ENCODE measurements at regions not wholly inside any gene's neighbourhood (a gene's known extent, or its start where the extent isn't known, plus 50 kb on each side); places are given as distances from the start of the nearest gene placed in this dataset.

- Mint-ChIP-seq H3K4me1 (ENCODE audit: low read depth) (no peaks in the 10 kb centered on the region), H3K9me3 (peaks cover 7% of the 10 kb centered on the region), H3K36me3 (ENCODE audit: low read depth) (no peaks in the 10 kb centered on the region), H3K27ac (no peak overlapping the region), H3K4me3 (no peak overlapping the region), H3K27me3 (peaks cover 4% of the 10 kb centered on the region)
- no peak for DNase-seq
Observed at GRCh38 chr14:94914191-94914590, 144.3 kb upstream of the GSC start.

- DNase-seq = no peak
- no peaks in the 10 kb centered on the region for H3K4me1 Mint-ChIP-seq (ENCODE audit: low read depth)
- no peak overlapping the region for H3K4me3 Mint-ChIP-seq
Observed at GRCh38 chr14:94907626-94908261, 137.8 kb upstream of the GSC start.

GRCh38 chr14:94906991-94907587 is 137.2 kb upstream of the GSC start:
- H3K4me3 Mint-ChIP-seq = no peak overlapping the region
- no peaks in the 10 kb centered on the region for H3K4me1 Mint-ChIP-seq (ENCODE audit: low read depth)
- H3K9me3 Mint-ChIP-seq = peaks cover 7% of the 10 kb centered on the region
- H3K36me3 Mint-ChIP-seq (ENCODE audit: low read depth) = no peaks in the 10 kb centered on the region
- no peak for DNase-seq
- H3K27ac Mint-ChIP-seq = no peak overlapping the region
- peaks cover 3% of the 10 kb centered on the region for H3K27me3 Mint-ChIP-seq

More at GRCh38 chr14:94907626-94908261, 137.8 kb upstream of the GSC start:
- Mint-ChIP-seq H3K36me3 (ENCODE audit: low read depth) (no peaks in the 10 kb centered on the region), H3K27me3 (peaks cover 3% of the 10 kb centered on the region), H3K27ac (no peak overlapping the region), H3K9me3 (peaks cover 7% of the 10 kb centered on the region)

GRCh38 chr14:94906577-94906976 is 136.7 kb upstream of the GSC start:
- Mint-ChIP-seq H3K36me3 (ENCODE audit: low read depth) (no peaks in the 10 kb centered on the region), H3K27me3 (peaks cover 3% of the 10 kb centered on the region), H3K9me3 (peaks cover 7% of the 10 kb centered on the region), H3K4me1 (ENCODE audit: low read depth) (no peaks in the 10 kb centered on the region), H3K4me3 (no peak overlapping the region), H3K27ac (no peak overlapping the region)
- no peak for DNase-seq

- Mint-ChIP-seq H3K9me3 (no peaks in the 10 kb centered on the region), H3K36me3 (ENCODE audit: low read depth) (no peaks in the 10 kb centered on the region), H3K27me3 (peaks cover 3% of the 10 kb centered on the region), H3K4me1 (ENCODE audit: low read depth) (no peaks in the 10 kb centered on the region), H3K4me3 (no peak overlapping the region), H3K27ac (no peak overlapping the region)
- DNase-seq = no peak
Observed at GRCh38 chr14:94904636-94905035, 134.7 kb upstream of the GSC start.

GRCh38 chr14:94903883-94904282 is 134.0 kb upstream of the GSC start:
- no peak overlapping the region for H3K27ac Mint-ChIP-seq
- DNase-seq = no peak
- H3K4me3 Mint-ChIP-seq = no peak overlapping the region
- H3K9me3 Mint-ChIP-seq = no peaks in the 10 kb centered on the region
- H3K27me3 Mint-ChIP-seq = peaks cover 7% of the 10 kb centered on the region
- no peaks in the 10 kb centered on the region for H3K4me1 Mint-ChIP-seq (ENCODE audit: low read depth)
- H3K36me3 Mint-ChIP-seq (ENCODE audit: low read depth) = no peaks in the 10 kb centered on the region

GRCh38 chr14:94903338-94903737 is 133.4 kb upstream of the GSC start:
- Mint-ChIP-seq H3K27me3 (peaks cover 7% of the 10 kb centered on the region), H3K27ac (no peak overlapping the region), H3K9me3 (no peaks in the 10 kb centered on the region), H3K4me1 (ENCODE audit: low read depth) (no peaks in the 10 kb centered on the region), H3K4me3 (no peak overlapping the region), H3K36me3 (ENCODE audit: low read depth) (no peaks in the 10 kb centered on the region)
- DNase-seq = no peak

GRCh38 chr14:94897561-94897960 is 127.6 kb upstream of the GSC start:
- no peaks in the 10 kb centered on the region for H3K36me3 Mint-ChIP-seq (ENCODE audit: low read depth)
- H3K9me3 Mint-ChIP-seq = no peaks in the 10 kb centered on the region
- no peak for DNase-seq
- H3K27me3 Mint-ChIP-seq = peaks cover 7% of the 10 kb centered on the region
- H3K27ac Mint-ChIP-seq = no peak overlapping the region
- H3K4me1 Mint-ChIP-seq (ENCODE audit: low read depth) = no peaks in the 10 kb centered on the region
- H3K4me3 Mint-ChIP-seq = no peak overlapping the region

GRCh38 chr14:94897082-94897481 is 127.2 kb upstream of the GSC start:
- H3K4me3 Mint-ChIP-seq = no peak overlapping the region
- H3K9me3 Mint-ChIP-seq = no peaks in the 10 kb centered on the region
- H3K4me1 Mint-ChIP-seq (ENCODE audit: low read depth) = no peaks in the 10 kb centered on the region
- H3K27ac Mint-ChIP-seq = no peak overlapping the region
- H3K36me3 Mint-ChIP-seq (ENCODE audit: low read depth) = no peaks in the 10 kb centered on the region
- H3K27me3 Mint-ChIP-seq = peaks cover 7% of the 10 kb centered on the region
- no peak for DNase-seq

GRCh38 chr14:94893411-94894160 is 123.7 kb upstream of the GSC start:
- no peaks in the 10 kb centered on the region for H3K36me3 Mint-ChIP-seq (ENCODE audit: low read depth)
- no peaks in the 10 kb centered on the region for H3K4me1 Mint-ChIP-seq (ENCODE audit: low read depth)
- no peak for DNase-seq
- H3K27me3 Mint-ChIP-seq = peaks cover 3% of the 10 kb centered on the region
- H3K9me3 Mint-ChIP-seq = no peaks in the 10 kb centered on the region
- H3K4me3 Mint-ChIP-seq = no peak overlapping the region
- H3K27ac Mint-ChIP-seq = no peak overlapping the region

- no peak for DNase-seq
- Mint-ChIP-seq H3K36me3 (ENCODE audit: low read depth) (no peaks in the 10 kb centered on the region), H3K27ac (no peak overlapping the region), H3K9me3 (no peaks in the 10 kb centered on the region), H3K4me3 (no peak overlapping the region), H3K4me1 (ENCODE audit: low read depth) (no peaks in the 10 kb centered on the region), H3K27me3 (no peaks in the 10 kb centered on the region)
Observed at GRCh38 chr14:94890785-94891184, 120.9 kb upstream of the GSC start.

- DNase-seq = no peak
- H3K27me3 Mint-ChIP-seq = no peaks in the 10 kb centered on the region
- no peaks in the 10 kb centered on the region for H3K4me1 Mint-ChIP-seq (ENCODE audit: low read depth)
- no peak overlapping the region for H3K4me3 Mint-ChIP-seq
- no peak overlapping the region for H3K27ac Mint-ChIP-seq
- H3K9me3 Mint-ChIP-seq = no peaks in the 10 kb centered on the region
- no peaks in the 10 kb centered on the region for H3K36me3 Mint-ChIP-seq (ENCODE audit: low read depth)
Observed at GRCh38 chr14:94889520-94890312, 119.8 kb upstream of the GSC start.

GRCh38 chr14:94888121-94888520 is 118.2 kb upstream of the GSC start:
- Mint-ChIP-seq H3K9me3 (no peaks in the 10 kb centered on the region), H3K4me3 (no peak overlapping the region), H3K36me3 (ENCODE audit: low read depth) (no peaks in the 10 kb centered on the region), H3K4me1 (ENCODE audit: low read depth) (no peaks in the 10 kb centered on the region), H3K27me3 (no peaks in the 10 kb centered on the region), H3K27ac (no peak overlapping the region)
- no peak for DNase-seq

- DNase-seq = no peak
- Mint-ChIP-seq H3K36me3 (ENCODE audit: low read depth) (no peaks in the 10 kb centered on the region), H3K27ac (no peak overlapping the region), H3K27me3 (no peaks in the 10 kb centered on the region), H3K9me3 (no peaks in the 10 kb centered on the region), H3K4me1 (ENCODE audit: low read depth) (no peaks in the 10 kb centered on the region), H3K4me3 (no peak overlapping the region)
Observed at GRCh38 chr14:94887591-94887990, 117.7 kb upstream of the GSC start.
